PC-3 (cell line): ENCODE measurements at regions not wholly inside any gene's neighbourhood (a gene's known extent, or its start where the extent isn't known, plus 50 kb on each side); places are given as distances from the start of the nearest gene placed in this dataset.

Source experiments
- EZH2 ChIP-seq: fragments of 300-600 bp; sonication (generic); IDR thresholded peaks from one replicate; pipeline ENCODE4 v1.6.1; 2017; ENCODE audit warnings: antibody characterized with exemption, mild to moderate bottlenecking, low read length; ENCODE audit not compliant: unreplicated experiment
- EZH2phosphoT487 ChIP-seq: fragments of 300-600 bp; sonication (generic); IDR thresholded peaks from 2 replicates; pipeline ENCODE4 v1.6.1; 2018; ENCODE audit warnings: mild to moderate bottlenecking, antibody characterized with exemption, low read length, borderline replicate concordance
- TF ChIP-seq, protein P1 (sequence below): fragments of 300-600 bp; sonication (generic); conservative IDR thresholded peaks from 2 replicates; pipeline ENCODE4 v1.5.1; 2017; ENCODE audit warnings: antibody characterized with exemption, low read depth, mild to moderate bottlenecking, low read length

DNA sequence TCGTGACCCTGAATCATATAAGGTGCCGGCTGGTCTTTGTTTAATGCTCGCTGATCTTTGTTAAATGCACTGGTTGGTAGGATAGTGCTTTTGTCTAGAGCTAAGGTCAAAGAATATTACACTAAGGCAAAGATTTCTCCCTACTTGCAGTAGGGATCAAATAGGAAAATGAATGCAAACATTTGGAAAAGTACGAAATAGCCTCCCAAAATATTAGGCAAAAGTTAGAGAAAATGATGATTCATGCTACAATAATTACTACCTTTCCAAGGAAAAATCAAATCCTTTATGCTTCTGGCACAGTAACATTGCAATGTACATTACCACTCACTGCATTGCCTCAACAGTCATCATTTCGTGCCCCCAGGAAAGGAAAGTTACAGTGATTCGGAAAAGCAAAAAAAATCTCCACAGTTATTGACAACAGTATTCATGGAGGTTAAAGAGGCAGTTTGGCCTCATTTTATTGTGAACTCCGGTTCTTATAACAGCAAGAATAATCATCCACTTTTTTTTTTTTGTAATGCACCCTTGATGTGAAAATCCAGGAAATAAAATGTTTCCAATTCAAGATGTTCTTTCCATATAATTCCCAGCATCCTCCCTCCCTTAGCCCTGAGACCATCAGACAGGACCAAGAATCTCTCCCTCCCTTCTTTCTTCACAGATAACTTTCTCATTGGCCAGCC is 61.7 kb upstream of the ZMYND8 start:
- TF ChIP-seq, protein P1, sequence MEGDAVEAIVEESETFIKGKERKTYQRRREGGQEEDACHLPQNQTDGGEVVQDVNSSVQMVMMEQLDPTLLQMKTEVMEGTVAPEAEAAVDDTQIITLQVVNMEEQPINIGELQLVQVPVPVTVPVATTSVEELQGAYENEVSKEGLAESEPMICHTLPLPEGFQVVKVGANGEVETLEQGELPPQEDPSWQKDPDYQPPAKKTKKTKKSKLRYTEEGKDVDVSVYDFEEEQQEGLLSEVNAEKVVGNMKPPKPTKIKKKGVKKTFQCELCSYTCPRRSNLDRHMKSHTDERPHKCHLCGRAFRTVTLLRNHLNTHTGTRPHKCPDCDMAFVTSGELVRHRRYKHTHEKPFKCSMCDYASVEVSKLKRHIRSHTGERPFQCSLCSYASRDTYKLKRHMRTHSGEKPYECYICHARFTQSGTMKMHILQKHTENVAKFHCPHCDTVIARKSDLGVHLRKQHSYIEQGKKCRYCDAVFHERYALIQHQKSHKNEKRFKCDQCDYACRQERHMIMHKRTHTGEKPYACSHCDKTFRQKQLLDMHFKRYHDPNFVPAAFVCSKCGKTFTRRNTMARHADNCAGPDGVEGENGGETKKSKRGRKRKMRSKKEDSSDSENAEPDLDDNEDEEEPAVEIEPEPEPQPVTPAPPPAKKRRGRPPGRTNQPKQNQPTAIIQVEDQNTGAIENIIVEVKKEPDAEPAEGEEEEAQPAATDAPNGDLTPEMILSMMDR: no peak
- TF ChIP-seq EZH2 (no peak), EZH2phosphoT487 (no peak)
